Fibroblast of lung (primary cell): ENCODE measurements at regions not wholly inside any gene's neighbourhood (a gene's known extent, or its start where the extent isn't known, plus 50 kb on each side); places are given as distances from the start of the nearest gene placed in this dataset.

Source experiments
- DNase-seq, 2 donors: peaks; one replicate each; pipeline versions ENCODE4 v3.0.0 to v3.0.0-alpha.2; 2010; ENCODE audit warnings: low read depth in 2 of 2
- H2AFZ ChIP-seq: 2 replicates; pipeline ENCODE4 v1.5.1; 2012; ENCODE audit warnings: low read length, control low read depth, inconsistent platforms
- H3K27ac ChIP-seq: 2 replicates; pipeline ENCODE4 v1.5.1; 2011; ENCODE audit warnings: low read length, control low read depth; ENCODE audit not compliant: insufficient read depth
- H3K27me3 ChIP-seq: 2 replicates; pipeline ENCODE4 v1.5.1; 2011; ENCODE audit warnings: mild to moderate bottlenecking, low read length; ENCODE audit not compliant: control insufficient read depth, insufficient read depth
- H3K36me3 ChIP-seq: 2 replicates; pipeline ENCODE4 v1.5.1; 2011; ENCODE audit warnings: low read length; ENCODE audit not compliant: control insufficient read depth, insufficient read depth
- H3K4me1 ChIP-seq: 2 replicates; pipeline ENCODE4 v1.5.1; 2011; ENCODE audit warnings: low read length; ENCODE audit not compliant: control insufficient read depth, insufficient read depth; ENCODE audit errors: extremely low read depth
- H3K4me2 ChIP-seq: 2 replicates; pipeline ENCODE4 v1.5.1; 2011; ENCODE audit warnings: low read length, control low read depth; ENCODE audit not compliant: insufficient read depth; ENCODE audit errors: extremely low read depth
- H3K4me3 ChIP-seq, 4 experiments: fragments of 200-600 bp in 1 of 4; sonication (generic) in 1 of 4; replicated peaks in 1 of 4; 2 replicates each; pipeline ENCODE4 v1.5.1; 2011 to 2016; ENCODE audit warnings: low read length in 4 of 4, low read depth in 3 of 4, mild to moderate bottlenecking in 3 of 4, control low read depth in 2 of 4, inconsistent platforms in 1 of 4, mixed read lengths in 1 of 4; ENCODE audit not compliant: insufficient read depth in 1 of 4; ENCODE audit errors: control extremely low read depth in 1 of 4
- H3K79me2 ChIP-seq: 2 replicates; pipeline ENCODE4 v1.5.1; 2012; ENCODE audit warnings: mild to moderate bottlenecking, low read length, inconsistent platforms; ENCODE audit not compliant: control insufficient read depth, insufficient read depth
- H3K9ac ChIP-seq: 2 replicates; pipeline ENCODE4 v1.5.1; 2011; ENCODE audit warnings: mild to moderate bottlenecking, low read length, control low read depth; ENCODE audit not compliant: insufficient read depth
- H3K9me3 ChIP-seq: 2 replicates; pipeline ENCODE4 v1.5.1; 2012; ENCODE audit warnings: low read depth, low read length; ENCODE audit not compliant: control insufficient read depth, insufficient read depth
- H4K20me1 ChIP-seq: 2 replicates; pipeline ENCODE4 v1.5.1; 2011; ENCODE audit warnings: low read length; ENCODE audit not compliant: control insufficient read depth, insufficient read depth; ENCODE audit errors: extremely low read depth
- CTCF ChIP-seq, 2 donors: IDR thresholded peaks in 1 of 2; conservative IDR thresholded peaks in 1 of 2; 1 replicate in 1 of 2; 2 replicates in 1 of 2; pipeline ENCODE4 v1.5.1; 2011 to 2012; ENCODE audit warnings: low read length in 2 of 2, control low read depth in 1 of 2, inconsistent platforms in 1 of 2, low read depth in 1 of 2, mild to moderate bottlenecking in 1 of 2
- EZH2 ChIP-seq: IDR thresholded peaks from 2 replicates; pipeline ENCODE4 v1.5.1; 2012; ENCODE audit warnings: low read length, control low read depth, mild to moderate bottlenecking; ENCODE audit errors: missing control alignments

- no peaks in the 10 kb centered on the region for H3K4me1 ChIP-seq
- TF ChIP-seq CTCF (conservative IDR thresholded peaks at IDR 0.05 in 1 of 2, IDR thresholded peaks at IDR 0.05 in 1 of 2; ENCODE audit: low read depth in 1 of 2, low read length in 2 of 2) = no peak
- no peak for TF ChIP-seq EZH2
- H3K79me2 ChIP-seq = no peaks in the 10 kb centered on the region
- no peak overlapping the region for H3K4me2 ChIP-seq
- no peaks in the 10 kb centered on the region for H3K27me3 ChIP-seq
- H3K27ac ChIP-seq = no peak overlapping the region
- DNase-seq = no peak
- H3K36me3 ChIP-seq = no peaks in the 10 kb centered on the region
- H3K9me3 ChIP-seq = no peaks in the 10 kb centered on the region
- H3K9ac ChIP-seq = no peak overlapping the region
- H3K4me3 ChIP-seq = no peak overlapping the region
- no peaks in the 10 kb centered on the region for H4K20me1 ChIP-seq
- H2AFZ ChIP-seq = no peak overlapping the region
These were observed 270.8 kb downstream of the NNT start for GRCh38 chr5:43873791-43874190.

- no peak overlapping the region for H3K4me2 ChIP-seq
- no peaks in the 10 kb centered on the region for H4K20me1 ChIP-seq
- H3K27me3 ChIP-seq = no peaks in the 10 kb centered on the region
- H3K9me3 ChIP-seq = no peaks in the 10 kb centered on the region
- H3K4me1 ChIP-seq = no peaks in the 10 kb centered on the region
- TF ChIP-seq EZH2 = no peak
- no peak for TF ChIP-seq CTCF (conservative IDR thresholded peaks at IDR 0.05 in 1 of 2, IDR thresholded peaks at IDR 0.05 in 1 of 2; ENCODE audit: low read depth in 1 of 2, low read length in 2 of 2)
- H3K36me3 ChIP-seq = no peaks in the 10 kb centered on the region
- H3K4me3 ChIP-seq = no peak overlapping the region
- no peak overlapping the region for H3K27ac ChIP-seq
- DNase-seq = no peak
- no peak overlapping the region for H2AFZ ChIP-seq
- H3K79me2 ChIP-seq = no peaks in the 10 kb centered on the region
- H3K9ac ChIP-seq = no peak overlapping the region
These were observed 256.3 kb downstream of the NNT start for GRCh38 chr5:43859309-43859708.

GRCh38 chr5:43855452-43855851 lies 252.5 kb downstream of the NNT start:
- TF ChIP-seq EZH2 (no peak), CTCF (conservative IDR thresholded peaks at IDR 0.05 in 1 of 2, IDR thresholded peaks at IDR 0.05 in 1 of 2; ENCODE audit: low read depth in 1 of 2, low read length in 2 of 2) (no peak)

More at GRCh38 chr5:43855452-43855851, 252.5 kb downstream of the NNT start:
- Histone ChIP-seq H2AFZ (no peak overlapping the region), H3K36me3 (no peaks in the 10 kb centered on the region), H3K4me2 (no peak overlapping the region), H3K9ac (no peak overlapping the region), H4K20me1 (no peaks in the 10 kb centered on the region), H3K4me3 (no peak overlapping the region), H3K27ac (no peak overlapping the region), H3K9me3 (no peaks in the 10 kb centered on the region), H3K27me3 (no peaks in the 10 kb centered on the region), H3K4me1 (no peaks in the 10 kb centered on the region), H3K79me2 (no peaks in the 10 kb centered on the region)
- DNase-seq = peak in 1 of 2 donors; percentile 51
